ENCODE measurements at regions not wholly inside any gene's neighbourhood (a gene's known extent, or its start where the extent isn't known, plus 50 kb on each side); places are given as distances from the start of the nearest gene placed in this dataset.

- TF ChIP-seq EZH2 (IDR thresholded peaks at IDR 0.05; ENCODE audit: insufficient read depth, poor library complexity, severe bottlenecking) = no peak
- no peak for TF ChIP-seq EZH2phosphoT487 (IDR thresholded peaks at IDR 0.05; ENCODE audit: insufficient read depth, low read depth)
Measured at GRCh38 chr11:103548838-103549237, 439.6 kb downstream of the DYNC2H1 start.

All from GM23248 (cell line).